ENCODE measurements at regions not wholly inside any gene's neighbourhood (a gene's known extent, or its start where the extent isn't known, plus 50 kb on each side); places are given as distances from the start of the nearest gene placed in this dataset.
"Not testable (repeated sequence)": the region's sequence is repeated elsewhere in the genome, so short reads cannot be mapped to it uniquely, and the experiment has no call there.

- no peak for DNase-seq (ENCODE audit: low read depth)
Measured at GRCh38 chr6:27161115-27161514, 86.4 kb upstream of the PRSS16 start.

- DNase-seq (ENCODE audit: low read depth) = no peak
Measured at GRCh38 chr6:27161603-27161945, 85.9 kb upstream of the PRSS16 start.

- no peak for DNase-seq (ENCODE audit: low read depth)
Measured at GRCh38 chr6:27161946-27162603, 85.4 kb upstream of the PRSS16 start.

- DNase-seq (ENCODE audit: low read depth) = no peak
Measured at GRCh38 chr6:27163834-27164233, 83.7 kb upstream of the PRSS16 start.

GRCh38 chr6:27168108-27168507, 79.4 kb upstream of the PRSS16 start:
- no peak for DNase-seq (ENCODE audit: low read depth)

GRCh38 chr6:27168586-27169443, 78.7 kb upstream of the PRSS16 start:
- no peak for DNase-seq (ENCODE audit: low read depth)

- DNase-seq (ENCODE audit: low read depth) = not testable (repeated sequence)
Measured at GRCh38 chr6:27172524-27173231, 74.8 kb upstream of the PRSS16 start.

GRCh38 chr6:27173232-27173601, 74.3 kb upstream of the PRSS16 start:
- not testable (repeated sequence) for DNase-seq (ENCODE audit: low read depth)

- no peak for DNase-seq (ENCODE audit: low read depth)
Measured at GRCh38 chr6:27174958-27175357, 72.5 kb upstream of the PRSS16 start.

GRCh38 chr6:27176096-27176495, 71.4 kb upstream of the PRSS16 start:
- DNase-seq (ENCODE audit: low read depth) = no peak

- DNase-seq (ENCODE audit: low read depth) = peak; percentile 24
Measured at GRCh38 chr6:27176523-27177484, 70.7 kb upstream of the PRSS16 start.

- DNase-seq (ENCODE audit: low read depth) = peak; percentile 48
Measured at GRCh38 chr6:27177485-27178406, 69.8 kb upstream of the PRSS16 start.

- no peak for DNase-seq (ENCODE audit: low read depth)
Measured at GRCh38 chr6:27178407-27178730, 69.1 kb upstream of the PRSS16 start.

GRCh38 chr6:27178860-27179259, 68.6 kb upstream of the PRSS16 start:
- no peak for DNase-seq (ENCODE audit: low read depth)

GRCh38 chr6:27183060-27183832, 64.3 kb upstream of the PRSS16 start:
- DNase-seq (ENCODE audit: low read depth) = no peak

GRCh38 chr6:27187231-27188060, 60.1 kb upstream of the PRSS16 start:
- DNase-seq (ENCODE audit: low read depth) = no peak

GRCh38 chr6:27188061-27188884, 59.2 kb upstream of the PRSS16 start:
- no peak for DNase-seq (ENCODE audit: low read depth)

- DNase-seq (ENCODE audit: low read depth) = peak; percentile 17
Measured at GRCh38 chr6:27188885-27189418, 58.5 kb upstream of the PRSS16 start.

Data from T-helper 22 cell (primary cell).